ENCODE measurements at regions not wholly inside any gene's neighbourhood (a gene's known extent, or its start where the extent isn't known, plus 50 kb on each side); places are given as distances from the start of the nearest gene placed in this dataset.

DNA sequence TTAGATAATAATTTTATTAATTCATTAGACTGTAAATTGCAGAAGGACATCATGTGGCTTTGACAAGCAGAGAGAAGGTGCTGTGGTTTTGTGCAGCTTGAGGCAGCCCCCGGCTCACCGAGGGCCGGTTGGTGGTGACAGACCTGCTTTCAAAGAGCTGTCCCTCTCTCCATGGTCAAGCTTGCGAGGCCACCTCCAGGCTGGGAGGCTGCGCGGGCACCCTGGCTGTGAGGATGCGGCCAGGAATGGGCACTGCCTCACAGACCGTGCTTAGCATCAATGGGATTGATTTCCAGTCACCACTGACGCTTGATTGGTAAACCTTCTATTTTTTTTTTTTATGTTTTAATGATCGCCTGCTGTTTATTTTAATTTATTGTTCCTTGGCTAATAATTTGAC lies 690.9 kb downstream of the GALR1 start:
- CTCF ChIA-PET = no interaction called here

GRCh38 chr18:77944533-77944932 lies 694.9 kb downstream of the GALR1 start:
- no peak for TF ChIP-seq SP1 (IDR thresholded peaks at IDR 0.05)
- TF ChIP-seq NFRKB (IDR thresholded peaks at IDR 0.05) = no peak
- TF ChIP-seq FOXK2 (IDR thresholded peaks at IDR 0.05) = no peak
- no peak for TF ChIP-seq ARNT (IDR thresholded peaks at IDR 0.05)
- TF ChIP-seq ZNF384 (IDR thresholded peaks at IDR 0.05) = no peak
- TF ChIP-seq TARDBP (IDR thresholded peaks at IDR 0.05) = no peak
- no peak for TF ChIP-seq BHLHE40 (IDR thresholded peaks at IDR 0.05; ENCODE audit: borderline replicate concordance)
- TF ChIP-seq FOXM1 (IDR thresholded peaks at IDR 0.05; ENCODE audit: borderline replicate concordance) = no peak
- no peak for TF ChIP-seq L3MBTL2 (conservative IDR thresholded peaks at IDR 0.05)
- POLR2A ChIA-PET = no interaction called here
- no peak for DNase-seq (ENCODE audit: extremely low spot score)
- CTCF ChIA-PET = no interaction called here

More for the DNA sequence above, 690.9 kb downstream of the GALR1 start:
- POLR2A ChIA-PET = no interaction called here
- DNase-seq (ENCODE audit: extremely low spot score) = no peak
- TF ChIP-seq ZNF384 (IDR thresholded peaks at IDR 0.05) (no peak), CTBP1 (IDR thresholded peaks at IDR 0.05; ENCODE audit: borderline replicate concordance) (no peak), SUZ12 (IDR thresholded peaks at IDR 0.05) (no peak), BHLHE40 (IDR thresholded peaks at IDR 0.05; ENCODE audit: borderline replicate concordance) (no peak), LEF1 (IDR thresholded peaks at IDR 0.05; ENCODE audit: borderline replicate concordance) (no peak), NFRKB (IDR thresholded peaks at IDR 0.05) (no peak), SP1 (IDR thresholded peaks at IDR 0.05) (no peak), FOXM1 (IDR thresholded peaks at IDR 0.05; ENCODE audit: borderline replicate concordance) (no peak), HDGF (IDR thresholded peaks at IDR 0.05; ENCODE audit: borderline replicate concordance) (no peak), L3MBTL2 (conservative IDR thresholded peaks at IDR 0.05) (no peak), FOXK2 (IDR thresholded peaks at IDR 0.05) (no peak), ELF4 (IDR thresholded peaks at IDR 0.05) (no peak), PKNOX1 (IDR thresholded peaks at IDR 0.05) (no peak), ARNT (IDR thresholded peaks at IDR 0.05) (no peak), FOXA1 (IDR thresholded peaks at IDR 0.05) (no peak), TARDBP (IDR thresholded peaks at IDR 0.05) (no peak)

DNA sequence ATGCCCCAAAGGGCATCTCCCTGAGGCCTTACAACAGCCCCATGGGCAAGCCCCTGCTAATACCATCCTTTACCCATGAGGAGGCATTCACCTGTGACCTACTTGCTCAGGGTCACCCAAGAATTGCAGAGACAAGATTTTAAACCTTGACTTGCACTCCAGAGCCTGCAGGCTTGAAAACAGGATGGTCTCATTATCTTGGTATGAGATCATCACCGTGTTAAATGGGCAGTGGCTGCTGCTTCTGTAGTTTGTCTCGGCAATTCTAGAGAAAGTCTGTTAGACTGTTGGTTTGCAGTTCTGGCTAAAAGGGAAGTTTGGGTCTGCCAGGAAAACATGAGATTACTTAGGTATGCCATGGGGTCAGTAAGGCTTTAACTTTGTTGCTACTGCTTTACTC lies 698.9 kb downstream of the GALR1 start:
- TF ChIP-seq BHLHE40 (IDR thresholded peaks at IDR 0.05; ENCODE audit: borderline replicate concordance) (no peak), FOXK2 (IDR thresholded peaks at IDR 0.05) (no peak), CTBP1 (IDR thresholded peaks at IDR 0.05; ENCODE audit: borderline replicate concordance) (no peak), LEF1 (IDR thresholded peaks at IDR 0.05; ENCODE audit: borderline replicate concordance) (no peak)
- CTCF ChIA-PET = no interaction called here
- DNase-seq (ENCODE audit: extremely low spot score) = no peak
- POLR2A ChIA-PET = no interaction called here

GRCh38 chr18:77949355-77949973 lies 699.8 kb downstream of the GALR1 start:
- no peak for TF ChIP-seq BHLHE40 (IDR thresholded peaks at IDR 0.05; ENCODE audit: borderline replicate concordance)
- no peak for TF ChIP-seq CTBP1 (IDR thresholded peaks at IDR 0.05; ENCODE audit: borderline replicate concordance)
- no peak for TF ChIP-seq FOXM1 (IDR thresholded peaks at IDR 0.05; ENCODE audit: borderline replicate concordance)
- no peak for TF ChIP-seq ELF4 (IDR thresholded peaks at IDR 0.05)
- no peak for TF ChIP-seq TARDBP (IDR thresholded peaks at IDR 0.05)
- no peak for TF ChIP-seq HDGF (IDR thresholded peaks at IDR 0.05; ENCODE audit: borderline replicate concordance)
- ChIA-PET CTCF (no interaction called here), POLR2A (no interaction called here)
- DNase-seq (ENCODE audit: extremely low spot score) = no peak

DNA sequence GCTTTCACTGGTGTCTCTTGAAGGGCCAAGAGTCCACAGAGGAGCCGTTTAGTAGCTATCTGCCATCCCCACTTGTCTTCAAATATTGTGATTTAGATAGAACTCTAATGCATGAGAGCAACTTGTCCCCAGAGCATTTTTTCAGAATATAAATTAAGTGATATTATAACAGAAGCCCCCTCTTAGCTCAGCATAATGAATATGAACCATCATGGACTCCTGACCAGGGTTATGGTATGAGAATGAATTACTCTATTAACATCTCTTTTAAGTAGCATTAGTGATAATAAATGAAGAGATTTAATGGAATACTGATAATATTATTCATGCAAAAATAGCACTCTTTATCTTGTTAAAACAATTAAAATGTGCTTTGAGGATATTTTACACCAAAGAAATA lies 709.6 kb downstream of the GALR1 start:
- TF ChIP-seq SP1 (IDR thresholded peaks at IDR 0.05) (no peak), HDGF (IDR thresholded peaks at IDR 0.05; ENCODE audit: borderline replicate concordance) (no peak), LEF1 (IDR thresholded peaks at IDR 0.05; ENCODE audit: borderline replicate concordance) (no peak), PKNOX1 (IDR thresholded peaks at IDR 0.05) (no peak), BHLHE40 (IDR thresholded peaks at IDR 0.05; ENCODE audit: borderline replicate concordance) (no peak)
- ChIA-PET CTCF (no interaction called here), POLR2A (no interaction called here)
- DNase-seq (ENCODE audit: extremely low spot score) = no peak

- no peak for DNase-seq (ENCODE audit: extremely low spot score)
- POLR2A ChIA-PET = no interaction called here
- CTCF ChIA-PET = no interaction called here
- TF ChIP-seq TARDBP (IDR thresholded peaks at IDR 0.05) = no peak
- TF ChIP-seq ELF4 (IDR thresholded peaks at IDR 0.05) = no peak
- TF ChIP-seq PKNOX1 (IDR thresholded peaks at IDR 0.05) = no peak
- TF ChIP-seq BHLHE40 (IDR thresholded peaks at IDR 0.05; ENCODE audit: borderline replicate concordance) = no peak
- no peak for TF ChIP-seq LEF1 (IDR thresholded peaks at IDR 0.05; ENCODE audit: borderline replicate concordance)
- no peak for TF ChIP-seq FOXK2 (IDR thresholded peaks at IDR 0.05)
- TF ChIP-seq FOXM1 (IDR thresholded peaks at IDR 0.05; ENCODE audit: borderline replicate concordance) = no peak
- TF ChIP-seq SP1 (IDR thresholded peaks at IDR 0.05) = no peak
- no peak for TF ChIP-seq ARNT (IDR thresholded peaks at IDR 0.05)
- TF ChIP-seq FOXA1 (IDR thresholded peaks at IDR 0.05) = no peak
- no peak for TF ChIP-seq HDGF (IDR thresholded peaks at IDR 0.05; ENCODE audit: borderline replicate concordance)
- TF ChIP-seq ZNF384 (IDR thresholded peaks at IDR 0.05) = no peak
- TF ChIP-seq L3MBTL2 (conservative IDR thresholded peaks at IDR 0.05) = no peak
- TF ChIP-seq SUZ12 (IDR thresholded peaks at IDR 0.05) = no peak
Measured at GRCh38 chr18:77960791-77961410, 711.3 kb downstream of the GALR1 start.
